Fibroblast of skin of back (primary cell): ENCODE measurements at regions not wholly inside any gene's neighbourhood (a gene's known extent, or its start where the extent isn't known, plus 50 kb on each side); places are given as distances from the start of the nearest gene placed in this dataset.
A peak's percentile ranks its signal among the peaks of the same experiment; 100 is the strongest.

Source experiments
- DNase-seq: peaks from one replicate; pipeline ENCODE4 v3.0.0-alpha.2; 2013

DNA sequence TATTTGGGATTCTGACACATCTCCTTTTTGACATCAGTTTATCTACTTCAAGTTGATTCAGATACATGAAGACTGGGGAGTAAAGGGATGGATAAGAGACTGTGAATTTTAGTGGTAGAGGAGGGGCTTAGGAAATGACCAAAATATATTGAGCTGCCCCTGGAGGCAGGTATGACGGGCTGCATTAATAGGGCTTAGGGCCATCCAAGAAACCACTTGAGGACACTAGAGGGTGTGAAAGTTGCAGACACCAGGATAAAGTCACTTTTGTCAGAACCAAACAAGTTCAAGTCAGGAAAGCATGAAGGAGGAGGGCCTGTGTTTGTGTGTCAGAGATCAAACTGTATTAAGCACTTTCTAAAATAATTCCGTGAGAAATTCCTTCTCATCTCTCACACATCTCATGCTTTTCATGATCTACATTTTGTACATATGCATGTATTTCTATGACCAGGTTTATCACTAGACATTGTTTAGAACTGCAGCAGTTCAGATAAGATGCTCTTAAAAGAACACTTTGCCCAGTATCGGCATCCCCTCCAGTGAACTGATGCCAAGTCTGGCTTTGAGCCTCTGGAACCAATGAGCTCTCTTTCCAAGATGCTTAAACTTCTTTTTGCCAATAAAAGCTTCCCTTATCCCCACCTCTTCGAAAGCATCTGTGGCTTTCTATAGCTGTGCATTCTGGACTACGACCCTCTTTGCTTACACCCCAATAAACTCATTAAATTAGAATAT is 136.9 kb downstream of the SLC38A1 start:
- DNase-seq, result peak; percentile 13

DNA sequence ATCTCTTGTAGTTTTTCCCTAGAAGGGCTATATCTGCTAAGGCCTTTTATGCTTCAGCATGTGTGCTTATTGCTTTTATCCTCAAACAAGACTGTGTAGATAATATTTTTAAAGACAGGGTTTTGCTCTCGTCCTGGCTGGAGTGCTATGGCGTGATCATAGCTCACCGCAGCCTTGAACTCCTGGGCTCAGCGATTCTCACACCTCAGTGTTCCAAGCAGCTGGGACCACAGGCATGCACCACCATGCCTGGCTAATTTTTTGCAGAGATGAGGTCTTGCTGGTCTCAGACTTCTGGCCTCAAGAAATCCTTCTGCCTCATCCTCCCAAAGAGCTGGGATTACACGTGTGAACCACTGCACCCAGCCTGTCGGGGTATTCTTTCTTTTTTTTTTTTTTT is 137.3 kb upstream of the SCAF11 start:
- DNase-seq, result no peak

DNA sequence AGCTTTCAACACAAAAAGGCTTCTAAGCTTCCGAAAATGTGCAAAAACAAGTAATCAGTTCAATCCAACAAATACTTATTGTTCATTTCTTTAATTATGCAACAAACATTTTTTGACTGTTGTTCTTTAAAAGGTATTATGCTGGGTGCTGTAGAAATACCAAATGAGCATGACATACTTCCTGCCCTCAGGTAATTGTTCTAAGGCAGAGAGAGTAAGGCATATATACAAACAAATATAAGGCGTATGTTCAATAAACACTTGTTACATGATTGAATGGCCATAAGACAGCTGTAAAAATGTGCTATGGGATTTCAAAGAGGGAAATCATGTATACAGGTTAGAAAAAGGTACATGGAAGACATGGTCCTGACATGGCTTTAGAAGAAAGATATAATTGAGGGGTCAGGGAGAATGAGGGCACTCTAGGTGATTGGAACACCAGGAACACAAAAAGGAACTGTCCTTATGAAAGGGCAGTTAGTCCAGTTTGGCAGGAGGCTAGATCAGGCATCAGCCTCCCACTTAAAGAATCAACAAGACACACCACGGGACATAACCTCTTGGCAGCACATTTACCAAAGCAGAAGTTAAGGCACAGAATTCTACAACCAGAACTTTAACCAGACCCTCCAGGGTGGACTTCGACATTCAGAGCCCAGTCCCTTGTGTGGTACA is 135.8 kb upstream of the SCAF11 start:
- DNase-seq, result no peak

DNA sequence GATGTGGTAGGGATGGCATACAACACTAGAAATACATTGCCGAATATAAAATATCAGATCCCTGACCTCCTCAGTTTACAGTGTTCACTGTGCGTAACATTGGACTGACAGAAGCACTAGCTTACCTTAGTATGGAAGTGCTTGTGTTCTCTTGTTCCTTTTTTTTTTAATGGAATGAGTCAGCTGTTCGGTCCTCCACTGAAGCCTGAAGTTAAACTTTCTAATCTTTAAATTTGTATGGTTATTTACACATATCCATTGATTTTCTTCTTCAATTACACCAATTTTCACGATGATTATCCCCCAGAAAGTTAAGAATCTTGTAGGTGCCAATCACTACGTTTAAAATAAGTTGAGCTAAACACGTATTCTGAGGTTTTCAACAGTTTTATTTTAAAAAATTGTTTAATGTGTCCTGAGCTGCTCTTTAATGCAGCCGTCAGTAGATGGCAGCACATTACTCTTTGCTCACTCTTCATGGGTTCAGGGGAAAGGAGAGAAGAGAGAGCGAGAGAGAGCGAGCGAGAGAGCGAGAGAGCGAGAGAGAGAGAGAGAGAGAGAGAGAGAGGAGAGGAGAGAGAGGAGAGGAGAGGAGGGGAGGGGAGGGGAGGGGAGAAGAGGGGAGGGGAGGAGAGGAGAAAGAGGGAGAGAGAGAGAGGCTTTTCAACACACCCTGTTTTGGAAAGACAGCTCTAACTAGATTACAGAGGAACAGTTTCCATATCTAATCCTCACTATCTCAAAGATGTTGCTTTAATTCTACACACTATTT is 134.7 kb upstream of the SCAF11 start:
- peak; percentile 85 for DNase-seq

DNA sequence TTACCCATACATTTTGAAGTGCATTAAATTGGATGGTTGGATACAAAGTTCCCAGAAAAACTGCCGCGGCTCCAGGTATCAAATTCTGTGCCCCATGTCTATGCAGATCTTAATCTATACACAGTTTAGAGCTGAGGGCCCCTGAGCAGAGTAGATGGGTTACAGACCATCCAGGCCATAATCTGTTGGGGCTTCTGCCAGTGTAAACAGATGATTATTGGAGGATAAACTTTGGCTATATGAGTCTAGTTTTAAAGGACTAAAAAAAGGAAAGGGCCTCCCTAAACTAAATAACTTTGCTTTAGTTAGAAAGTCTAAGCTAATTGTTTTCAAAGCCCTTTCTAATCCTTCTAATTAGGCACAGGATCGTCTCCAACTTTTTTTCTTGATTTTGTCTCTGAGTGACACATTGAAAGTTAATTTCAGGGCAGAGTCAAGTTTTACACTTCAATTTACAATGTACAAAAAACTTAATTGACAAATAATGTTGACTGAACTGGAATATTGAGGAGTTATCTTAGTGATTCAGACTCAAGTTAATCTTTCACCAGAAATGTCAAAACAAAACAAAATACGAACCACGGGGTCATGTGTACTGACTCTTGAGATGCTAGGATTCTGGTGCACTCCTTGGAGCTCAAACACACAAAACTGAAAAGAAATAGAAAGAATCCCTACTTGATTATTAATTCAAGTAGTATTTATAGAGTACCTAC is 133.9 kb upstream of the SCAF11 start:
- DNase-seq, result peak; percentile 41

DNA sequence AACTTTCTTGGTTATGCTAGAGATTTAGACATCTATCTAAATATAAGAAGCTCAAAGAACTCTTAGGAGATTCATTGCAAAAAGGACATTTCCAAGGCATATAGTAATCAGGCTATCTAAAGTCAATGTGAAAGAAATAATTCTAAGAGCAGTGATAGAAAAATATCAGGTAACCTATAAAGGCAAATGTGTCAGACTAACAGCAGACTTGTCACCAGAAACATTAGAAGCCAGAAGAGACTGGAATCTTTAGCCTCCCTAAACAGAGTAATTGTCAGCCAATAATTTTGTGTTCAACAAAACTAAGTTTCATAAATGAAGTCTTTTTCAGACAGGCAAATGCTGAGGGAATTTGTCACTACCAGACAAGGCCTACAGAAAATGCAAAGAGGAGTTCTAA is 122.0 kb upstream of the SCAF11 start:
- DNase-seq, result no peak

DNA sequence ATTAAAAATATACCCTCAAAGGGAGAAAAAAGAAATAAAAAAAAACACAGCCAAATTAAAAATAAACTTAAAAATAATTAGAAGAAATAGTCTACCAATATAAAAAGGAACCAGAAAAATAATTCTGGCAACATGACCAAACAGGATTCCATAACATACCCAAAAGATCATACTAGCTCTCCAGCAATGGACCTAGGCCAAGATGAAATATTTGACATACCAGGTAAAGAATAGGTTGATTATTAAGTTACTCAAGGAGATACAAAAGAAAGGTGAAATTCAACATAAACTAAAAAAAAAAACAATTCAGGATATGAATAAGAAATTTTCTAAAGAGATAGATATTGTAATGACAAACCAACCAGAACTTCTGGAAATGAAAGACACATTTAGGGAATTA is 121.3 kb upstream of the SCAF11 start:
- no peak for DNase-seq

DNA sequence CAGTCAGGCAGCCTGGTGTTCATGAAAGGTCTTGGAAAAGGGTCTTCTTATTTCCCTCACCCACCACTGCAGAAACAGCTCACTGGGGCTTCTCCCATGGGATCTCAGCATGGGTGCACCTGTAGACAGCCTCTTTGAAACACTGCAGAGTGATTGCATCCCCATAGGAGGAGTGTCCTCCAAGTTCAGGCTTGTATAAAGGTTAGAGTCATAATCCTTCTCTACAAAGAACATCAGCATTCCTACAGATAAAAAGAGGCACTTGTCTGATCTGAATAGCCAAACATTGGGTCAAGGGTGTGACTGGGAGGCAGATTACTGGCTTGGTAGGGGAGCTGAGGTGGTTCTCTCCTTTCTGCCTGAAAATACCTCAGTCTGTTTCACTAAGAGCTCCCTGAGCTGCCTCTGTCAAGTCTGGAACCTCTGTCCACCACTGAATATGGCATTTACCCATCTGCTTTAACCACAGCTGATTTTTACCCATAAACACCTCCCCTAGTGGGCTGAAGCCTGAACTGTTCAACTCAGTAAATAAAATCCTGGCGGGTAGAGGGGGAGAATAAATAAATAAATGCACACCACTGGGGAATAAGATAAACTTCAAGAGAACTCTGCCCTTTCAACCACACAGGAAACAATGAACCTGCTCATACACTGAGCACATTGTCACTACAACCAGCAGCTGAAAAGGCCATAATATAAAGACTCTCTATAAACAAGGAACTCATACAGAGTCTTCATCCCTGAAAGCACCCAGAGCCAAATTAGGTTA is 120.7 kb upstream of the SCAF11 start:
- DNase-seq, result no peak

DNA sequence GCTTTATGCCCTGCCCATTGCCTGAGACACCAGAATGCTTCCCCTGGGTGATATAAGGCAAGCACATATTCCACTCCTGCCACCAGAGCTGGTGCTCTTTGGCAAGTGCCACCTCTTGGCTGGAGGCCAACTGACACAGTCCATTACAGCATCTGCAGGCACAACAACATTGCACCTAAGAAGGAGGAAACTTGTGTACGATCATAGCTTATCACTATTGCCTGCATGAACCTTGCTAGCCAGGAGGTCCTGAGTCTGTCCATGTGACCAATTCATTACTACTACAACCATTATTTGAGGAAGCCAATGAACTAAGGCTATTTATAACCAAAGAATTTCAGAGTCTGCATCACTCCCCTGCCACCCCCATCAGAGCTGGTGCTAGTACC is 119.8 kb upstream of the SCAF11 start:
- no peak for DNase-seq

DNA sequence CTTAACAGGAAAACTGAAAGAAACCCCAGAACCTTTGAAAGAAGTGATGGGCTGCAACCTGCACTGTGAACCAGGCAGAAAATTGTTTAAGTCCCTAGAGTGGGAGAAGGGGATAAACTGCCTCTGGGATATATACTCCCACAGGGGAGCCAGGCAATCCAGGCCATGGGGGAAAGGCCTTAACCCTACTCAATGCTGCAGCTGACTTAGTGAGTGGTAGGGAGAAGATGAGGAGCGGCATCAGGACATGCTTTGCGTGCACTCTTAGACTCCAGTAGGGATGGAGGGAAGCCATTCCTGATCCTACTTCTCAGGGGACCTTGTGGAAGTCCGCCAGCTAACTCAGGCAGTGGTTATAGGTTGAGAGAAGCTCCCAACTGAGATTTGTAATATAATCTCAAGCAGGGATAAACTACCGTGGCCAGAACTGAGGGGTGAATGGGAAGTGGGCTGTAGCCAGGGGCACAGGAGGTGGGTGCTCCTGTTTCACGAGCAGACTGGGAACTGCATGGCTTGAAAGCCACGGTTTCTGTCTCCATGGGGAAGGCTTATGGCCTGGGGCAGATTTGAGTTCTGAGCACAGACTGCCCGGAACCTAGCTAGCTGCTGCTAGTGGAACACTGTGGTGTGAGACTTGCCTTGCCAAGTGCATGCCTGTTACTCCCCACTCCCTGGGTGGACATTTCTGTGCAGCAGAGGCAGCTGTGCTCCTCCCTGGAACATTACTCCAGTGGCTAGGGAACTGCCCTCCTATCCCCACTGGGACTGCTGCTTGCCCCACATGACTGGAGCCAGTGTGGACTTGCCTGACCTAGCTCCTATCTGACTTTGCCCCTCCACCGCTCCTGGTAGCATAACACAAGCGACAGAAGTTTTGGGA is 119.2 kb upstream of the SCAF11 start:
- no peak for DNase-seq

DNA sequence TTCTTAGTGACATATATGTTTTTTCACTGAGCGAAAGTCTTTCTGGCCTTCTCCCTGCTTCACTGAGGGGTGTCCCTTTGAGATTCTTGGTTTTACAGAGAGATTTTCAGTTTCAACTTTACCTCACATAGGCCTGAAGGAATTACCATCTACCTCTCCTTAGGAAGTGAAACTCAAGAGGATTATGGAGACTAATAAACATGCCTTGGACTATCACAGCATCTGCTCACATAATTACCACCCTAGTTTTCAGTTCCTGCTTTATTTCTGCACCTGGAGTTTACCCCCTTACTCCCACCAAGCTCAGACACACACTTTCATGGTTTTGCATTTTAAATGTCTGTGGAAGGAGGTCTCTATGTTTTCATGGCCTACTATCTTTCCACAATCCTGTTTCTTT is 118.3 kb upstream of the SCAF11 start:
- DNase-seq, result no peak

DNA sequence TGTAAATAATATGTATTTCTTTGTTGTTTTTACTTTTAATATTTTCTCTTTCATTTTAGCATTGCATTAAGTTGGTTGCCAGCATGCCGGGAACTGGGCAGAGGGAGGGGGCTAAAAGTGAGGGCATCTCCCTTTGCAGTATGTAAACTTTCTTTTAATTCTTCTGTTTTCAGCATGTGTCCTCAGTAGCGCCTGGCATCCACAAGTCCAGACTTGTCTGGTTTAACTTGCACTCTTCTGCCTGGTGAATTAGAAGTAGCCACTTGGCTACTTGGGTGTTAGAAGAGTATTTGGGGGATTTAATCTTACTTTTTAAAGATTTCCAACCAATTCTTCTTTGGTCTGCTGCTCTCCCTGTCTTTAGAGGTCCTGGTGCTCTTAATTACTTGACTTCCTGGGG is 117.2 kb upstream of the SCAF11 start:
- DNase-seq, result no peak

DNA sequence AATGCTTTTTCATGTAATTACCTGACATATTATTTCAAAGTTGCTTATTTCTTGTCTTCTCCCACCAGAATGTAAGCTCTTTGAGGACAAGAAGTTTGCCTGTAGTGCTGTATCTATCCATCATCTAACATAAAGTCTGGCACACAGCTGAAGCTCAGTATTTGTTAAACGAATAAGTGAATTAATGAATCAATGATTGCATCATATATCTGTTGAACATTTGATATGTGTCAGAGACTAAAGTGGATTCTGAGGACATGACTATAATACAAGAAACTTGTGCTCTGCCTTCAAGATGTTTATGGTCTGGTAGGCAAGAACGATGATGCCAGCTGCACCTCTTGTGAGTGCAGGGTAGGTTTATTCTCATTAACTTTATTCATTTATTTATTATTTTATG is 115.4 kb upstream of the SCAF11 start:
- no peak for DNase-seq

DNA sequence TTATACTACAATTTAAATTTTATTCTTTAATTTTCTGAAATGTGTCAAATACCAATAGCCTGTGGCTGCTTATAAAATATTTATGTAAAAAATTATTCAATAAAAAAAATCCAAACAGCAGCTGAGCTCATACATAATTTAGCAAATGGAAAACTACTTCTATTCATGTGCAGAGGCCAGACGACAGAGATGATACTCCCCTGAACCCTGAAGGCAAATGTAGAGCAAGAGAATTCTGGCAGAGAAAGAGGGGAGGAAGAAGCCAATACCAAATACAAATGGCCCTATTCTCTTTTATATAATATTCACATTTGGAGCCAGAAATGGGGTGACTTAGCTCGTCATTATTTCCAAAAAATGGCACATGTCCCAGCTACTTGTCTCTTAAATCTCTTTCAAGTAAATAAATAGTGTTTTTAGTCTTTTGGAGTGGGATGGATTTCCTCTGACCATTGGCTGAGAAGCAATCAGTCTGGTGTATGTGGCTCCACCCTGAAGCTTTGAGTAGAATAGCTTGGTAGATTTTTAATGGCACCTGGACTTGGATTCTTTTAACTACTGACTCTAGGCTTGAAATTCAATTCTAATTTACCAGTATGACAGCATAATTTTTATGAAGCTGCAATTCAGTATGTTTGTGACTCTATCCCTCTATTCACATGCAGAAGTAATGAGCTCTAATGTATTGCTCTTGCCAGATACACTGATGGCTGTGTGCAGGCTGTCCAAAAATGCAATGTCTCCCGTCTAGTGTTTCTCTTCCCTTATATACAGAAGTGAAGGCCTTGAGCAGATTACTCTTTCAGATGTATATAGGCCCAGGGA is 113.4 kb upstream of the SCAF11 start:
- no peak for DNase-seq

DNA sequence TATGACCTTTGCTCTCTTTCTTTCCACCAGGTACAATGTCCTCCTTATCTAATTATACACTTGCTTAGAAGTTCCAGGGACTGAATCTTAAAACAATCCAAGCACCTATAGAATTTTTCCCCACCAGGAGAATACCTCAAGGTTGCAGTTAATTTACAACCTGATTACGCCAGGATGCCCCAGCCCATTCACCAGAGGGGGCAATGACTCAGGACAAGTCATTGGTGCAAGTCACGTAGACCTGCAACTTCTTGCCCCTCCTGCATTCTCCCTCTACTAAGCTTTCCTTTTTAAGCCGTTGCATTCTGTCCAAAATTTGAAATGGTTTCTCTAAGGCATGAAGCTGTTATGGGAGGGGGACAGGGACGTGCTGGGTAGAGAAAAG is 111.1 kb upstream of the SCAF11 start:
- no peak for DNase-seq

DNA sequence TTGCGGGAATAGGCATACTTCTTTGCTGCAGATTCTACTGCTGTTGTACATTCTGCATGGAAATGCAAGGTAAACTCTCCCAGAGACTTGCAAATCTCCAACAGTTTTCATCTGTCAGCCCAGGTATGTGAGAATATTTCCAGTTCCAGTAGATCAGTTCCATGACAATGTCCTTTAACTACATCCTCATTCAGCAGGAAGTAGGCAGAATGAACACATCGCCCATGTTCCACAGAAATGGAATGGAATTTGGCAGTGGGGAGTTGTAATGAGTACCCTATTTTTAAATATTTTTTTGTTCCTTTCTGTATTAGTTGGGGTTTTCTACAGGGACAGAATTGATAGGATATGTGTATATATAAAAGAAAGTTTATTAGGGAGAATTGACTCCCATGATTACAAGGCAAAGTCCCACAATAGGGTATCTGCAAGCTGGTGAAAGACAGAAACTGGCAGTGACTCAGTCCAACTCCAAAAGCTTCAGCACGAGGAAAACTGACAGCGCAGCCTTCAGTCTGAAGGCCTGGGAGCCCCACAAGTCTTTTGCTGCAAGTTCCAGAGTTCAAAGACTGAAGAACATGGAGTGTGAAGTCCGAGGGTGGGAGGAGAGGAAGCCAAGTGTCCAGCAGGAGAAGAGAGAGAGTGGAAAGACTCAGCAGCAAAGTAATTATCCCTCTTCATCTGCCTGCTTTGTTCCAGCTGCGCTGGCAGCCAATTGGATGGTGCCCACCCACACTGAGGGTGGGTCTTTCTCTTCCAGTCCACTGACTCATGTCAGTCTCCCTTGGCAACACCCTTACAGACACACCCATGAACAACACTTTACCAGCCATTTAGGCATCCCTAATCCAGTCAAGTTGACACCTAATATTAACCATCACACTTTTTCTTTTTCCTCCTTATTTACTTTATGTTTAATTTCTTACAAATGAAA is 110.4 kb upstream of the SCAF11 start:
- DNase-seq, result no peak

DNA sequence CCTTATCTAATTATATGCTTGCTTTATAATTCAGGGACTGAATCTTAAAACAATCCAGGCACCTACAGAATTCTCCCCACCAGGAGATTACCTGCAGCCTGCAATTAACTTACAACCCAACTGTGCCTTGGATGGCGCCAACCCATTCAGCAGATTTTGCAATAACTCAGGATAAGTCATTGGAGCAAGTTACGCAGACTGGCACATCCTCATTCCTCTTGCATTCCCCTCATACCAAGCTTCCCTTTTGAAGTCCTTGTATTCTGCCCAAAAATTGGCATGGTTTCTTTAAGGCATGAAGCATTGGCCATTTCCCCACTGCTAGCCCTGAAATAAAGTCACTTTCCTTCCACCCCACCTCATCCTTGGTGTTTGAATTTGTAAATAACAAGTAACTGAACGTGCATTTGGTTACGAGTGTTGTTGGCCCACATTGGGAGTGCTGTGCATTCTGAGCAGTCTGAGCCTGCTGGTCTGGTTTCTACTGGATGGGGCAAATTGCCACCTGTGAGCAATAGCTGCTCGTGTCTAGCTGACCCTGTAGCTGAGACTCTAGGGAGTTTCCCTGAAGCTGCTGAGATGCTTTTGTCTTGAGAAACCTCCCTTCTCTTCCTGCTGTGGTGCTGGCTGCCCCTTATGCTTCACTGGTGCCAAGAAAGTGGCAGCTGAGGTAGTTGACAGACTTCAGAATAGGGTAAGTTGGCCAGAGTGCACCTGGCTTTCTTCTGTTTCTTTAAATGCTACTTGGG is 99.2 kb upstream of the SCAF11 start:
- DNase-seq, result no peak

DNA sequence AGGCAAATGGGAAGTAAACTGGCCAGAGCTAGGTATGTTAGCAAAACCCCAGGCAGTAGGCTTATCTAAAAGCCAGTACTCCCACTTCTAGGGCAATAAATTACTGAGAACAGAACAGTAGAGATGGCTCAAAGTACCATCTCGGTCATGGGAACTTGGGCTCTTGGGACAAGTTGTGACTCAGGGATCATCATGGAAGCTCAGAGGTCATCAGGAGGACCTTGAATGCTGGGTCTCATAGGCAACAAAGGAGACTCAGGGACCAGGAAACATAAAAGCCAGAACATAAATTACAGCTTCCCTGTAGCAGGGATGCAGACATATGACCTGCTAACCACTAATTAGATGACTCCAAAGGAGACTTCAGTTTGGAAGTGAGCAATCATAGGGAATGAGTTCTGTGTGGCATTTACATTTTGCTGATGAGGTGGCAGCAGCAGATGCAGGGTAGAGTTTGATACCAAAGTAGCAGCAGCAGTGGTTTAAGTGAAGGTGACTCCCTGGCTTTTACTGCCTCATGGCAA is 97.6 kb upstream of the SCAF11 start:
- DNase-seq, result no peak
